ENCODE measurements at regions not wholly inside any gene's neighbourhood (a gene's known extent, or its start where the extent isn't known, plus 50 kb on each side); places are given as distances from the start of the nearest gene placed in this dataset.

DNA sequence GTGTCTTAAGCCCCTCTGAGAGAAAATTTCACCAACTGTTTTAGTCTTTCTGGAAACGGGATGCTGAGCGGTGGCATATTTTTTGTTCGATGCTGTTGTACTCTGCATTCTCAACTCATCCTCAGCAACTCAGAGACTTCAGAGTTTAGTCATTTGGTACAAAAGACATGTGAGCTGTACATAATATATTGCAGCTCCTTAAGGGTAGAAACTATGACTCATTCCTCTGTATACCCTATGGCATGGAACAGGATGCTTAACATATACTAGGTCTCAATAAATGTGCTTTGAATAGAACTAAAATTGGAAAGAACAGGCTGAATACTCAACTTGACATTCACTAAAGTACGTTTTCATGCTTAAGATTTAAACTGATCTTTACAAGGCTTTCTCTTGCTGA lies 130.5 kb upstream of the SLITRK2 start:
- no peak overlapping the region for H3K4me3 ChIP-seq (ENCODE audit: low read depth, low read length)
- no peak for TF ChIP-seq CTCF (IDR thresholded peaks at IDR 0.05; ENCODE audit: insufficient read depth, low read length, poor library complexity, severe bottlenecking)
- no peaks in the 10 kb centered on the region for H3K36me3 ChIP-seq (ENCODE audit: control insufficient read depth, insufficient read depth, low read length)
- H3K27me3 ChIP-seq (ENCODE audit: control insufficient read depth, insufficient read depth, low read length) = no peaks in the 10 kb centered on the region
- DNase-seq (ENCODE audit: low read depth) = no peak

- no peaks in the 10 kb centered on the region for H3K36me3 ChIP-seq (ENCODE audit: control insufficient read depth, insufficient read depth, low read length)
- DNase-seq (ENCODE audit: low read depth) = no peak
- H3K27me3 ChIP-seq (ENCODE audit: control insufficient read depth, insufficient read depth, low read length) = no peaks in the 10 kb centered on the region
- no peak for TF ChIP-seq CTCF (IDR thresholded peaks at IDR 0.05; ENCODE audit: insufficient read depth, low read length, poor library complexity, severe bottlenecking)
- no peak overlapping the region for H3K4me3 ChIP-seq (ENCODE audit: low read depth, low read length)
These were observed 129.9 kb upstream of the SLITRK2 start for GRCh38 chrX:145687707-145688106.

- H3K36me3 ChIP-seq (ENCODE audit: control insufficient read depth, insufficient read depth, low read length) = no peaks in the 10 kb centered on the region
- no peak for DNase-seq (ENCODE audit: low read depth)
- H3K4me3 ChIP-seq (ENCODE audit: low read depth, low read length) = no peak overlapping the region
- no peaks in the 10 kb centered on the region for H3K27me3 ChIP-seq (ENCODE audit: control insufficient read depth, insufficient read depth, low read length)
- no peak for TF ChIP-seq CTCF (IDR thresholded peaks at IDR 0.05; ENCODE audit: insufficient read depth, low read length, poor library complexity, severe bottlenecking)
These were observed 123.6 kb upstream of the SLITRK2 start for GRCh38 chrX:145694048-145694447.

DNA sequence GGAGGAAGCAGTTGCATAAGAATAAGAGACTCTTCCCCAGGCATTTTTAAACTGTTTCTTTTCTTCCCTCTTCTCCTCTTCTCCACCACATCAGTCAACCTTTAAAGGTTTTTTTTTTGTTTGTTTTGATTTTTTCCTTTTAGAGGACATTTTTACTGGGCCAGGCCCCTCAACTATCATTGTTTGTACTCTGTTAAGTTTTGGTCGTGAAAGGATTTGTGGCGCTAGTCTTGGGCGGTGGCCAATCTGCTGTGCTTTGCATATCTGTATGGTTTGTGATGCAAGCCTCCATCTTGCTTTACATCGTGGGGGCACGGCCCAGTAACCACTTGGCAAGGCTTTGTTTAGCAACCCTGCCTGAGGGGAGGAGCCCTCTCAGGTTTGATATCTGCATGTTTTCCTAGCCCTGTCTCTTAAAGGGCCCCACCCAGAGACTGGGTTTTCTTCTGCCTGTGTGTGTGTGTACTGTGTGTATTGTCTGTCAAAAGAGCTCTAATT lies 101.9 kb upstream of the SLITRK2 start:
- TF ChIP-seq CTCF (IDR thresholded peaks at IDR 0.05; ENCODE audit: insufficient read depth, low read length, poor library complexity, severe bottlenecking) = no peak
- Histone ChIP-seq H3K27me3 (ENCODE audit: control insufficient read depth, insufficient read depth, low read length) (no peaks in the 10 kb centered on the region), H3K36me3 (ENCODE audit: control insufficient read depth, insufficient read depth, low read length) (no peaks in the 10 kb centered on the region), H3K4me3 (ENCODE audit: low read depth, low read length) (no peak overlapping the region)
- DNase-seq (ENCODE audit: low read depth) = no peak

DNA sequence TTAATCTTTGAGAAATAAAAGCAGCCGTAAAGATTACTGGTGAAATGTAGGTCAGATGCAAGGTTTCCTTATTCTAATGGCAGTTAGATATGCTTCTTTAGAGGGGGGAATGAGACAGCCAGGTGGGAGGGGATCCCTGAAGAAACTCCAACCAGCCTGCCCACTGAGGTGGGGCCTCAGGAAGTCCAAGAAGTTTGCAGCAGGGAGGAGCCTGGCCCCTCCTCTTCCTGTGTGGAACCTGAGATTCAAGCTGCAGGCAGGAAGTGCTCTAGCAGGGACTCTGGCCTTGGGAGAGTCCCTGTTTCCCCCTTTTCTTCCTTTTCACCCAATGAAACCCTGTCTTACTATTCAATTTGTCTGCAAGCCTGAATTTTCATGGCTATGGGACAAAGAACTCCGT lies 101.4 kb upstream of the SLITRK2 start:
- no peaks in the 10 kb centered on the region for H3K36me3 ChIP-seq (ENCODE audit: control insufficient read depth, insufficient read depth, low read length)
- no peak for DNase-seq (ENCODE audit: low read depth)
- no peak for TF ChIP-seq CTCF (IDR thresholded peaks at IDR 0.05; ENCODE audit: insufficient read depth, low read length, poor library complexity, severe bottlenecking)
- no peak overlapping the region for H3K4me3 ChIP-seq (ENCODE audit: low read depth, low read length)
- H3K27me3 ChIP-seq (ENCODE audit: control insufficient read depth, insufficient read depth, low read length) = no peaks in the 10 kb centered on the region

DNA sequence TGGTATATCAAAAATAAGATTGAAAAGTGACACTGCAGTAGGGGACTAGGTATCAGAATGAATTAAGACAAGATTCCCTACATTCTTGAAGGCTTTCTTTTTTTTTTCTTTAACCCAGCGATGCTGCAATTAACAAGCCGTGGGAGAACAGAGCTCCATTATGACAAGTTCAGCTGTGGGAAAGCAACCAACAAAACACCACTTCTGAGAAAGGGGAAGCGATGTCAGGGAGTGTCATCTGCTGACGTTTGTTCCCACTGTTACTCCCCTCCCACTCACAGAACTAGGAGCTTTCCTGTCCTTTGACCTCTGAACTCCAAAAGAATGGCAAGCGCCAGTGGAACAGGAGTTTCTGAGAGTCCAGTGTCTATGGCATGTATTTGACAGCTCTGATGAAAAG lies 90.2 kb upstream of the SLITRK2 start:
- no peak for DNase-seq (ENCODE audit: low read depth)
- no peak for TF ChIP-seq CTCF (IDR thresholded peaks at IDR 0.05; ENCODE audit: insufficient read depth, low read length, poor library complexity, severe bottlenecking)
- no peaks in the 10 kb centered on the region for H3K27me3 ChIP-seq (ENCODE audit: control insufficient read depth, insufficient read depth, low read length)
- H3K36me3 ChIP-seq (ENCODE audit: control insufficient read depth, insufficient read depth, low read length) = no peaks in the 10 kb centered on the region
- no peak overlapping the region for H3K4me3 ChIP-seq (ENCODE audit: low read depth, low read length)
